ENCODE measurements at regions not wholly inside any gene's neighbourhood (a gene's known extent, or its start where the extent isn't known, plus 50 kb on each side); places are given as distances from the start of the nearest gene placed in this dataset.
"Not testable (repeated sequence)": the region's sequence is repeated elsewhere in the genome, so short reads cannot be mapped to it uniquely, and the experiment has no call there.

GRCh38 chr3:6471744-6472143, 389.2 kb upstream of the GRM7 start:
- H3K27ac ChIP-seq = no peak overlapping the region
- TF ChIP-seq CTCF (conservative IDR thresholded peaks at IDR 0.05) = no peak

- not testable (repeated sequence) for H3K27ac ChIP-seq
Measured at GRCh38 chr3:6490487-6491327, 370.2 kb upstream of the GRM7 start.

- no peak overlapping the region for H3K27ac ChIP-seq
- no peak for TF ChIP-seq ZFX (IDR thresholded peaks at IDR 0.05)
- TF ChIP-seq CTCF (conservative IDR thresholded peaks at IDR 0.05) = no peak
Measured at GRCh38 chr3:6491768-6492167, 369.1 kb upstream of the GRM7 start.

DNA sequence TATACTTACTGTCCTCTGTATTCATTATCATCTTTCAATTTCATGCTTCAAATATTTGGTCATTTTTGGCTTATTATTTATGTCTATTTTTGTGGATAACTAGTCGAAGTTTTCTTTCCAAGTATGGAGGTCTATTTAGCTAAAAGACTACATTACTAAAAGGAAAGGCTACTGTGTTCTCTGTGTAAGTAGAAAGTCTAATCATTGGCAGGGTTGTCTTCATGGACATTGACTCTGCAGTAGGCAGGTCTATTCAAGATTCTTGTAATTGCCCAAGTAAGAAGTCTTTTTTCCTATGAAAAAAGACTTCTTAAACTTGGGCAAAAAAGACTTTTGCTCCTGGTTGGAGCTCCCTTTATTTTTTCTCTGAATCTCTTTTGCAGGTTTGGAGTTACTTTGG, 368.6 kb upstream of the GRM7 start:
- H3K27ac ChIP-seq = no peak overlapping the region
- no peak for TF ChIP-seq ZFX (IDR thresholded peaks at IDR 0.05)
- no peak for TF ChIP-seq CTCF (conservative IDR thresholded peaks at IDR 0.05)

- H3K27ac ChIP-seq = not testable (repeated sequence)
Measured at GRCh38 chr3:6498944-6499343, 362.0 kb upstream of the GRM7 start.

DNA sequence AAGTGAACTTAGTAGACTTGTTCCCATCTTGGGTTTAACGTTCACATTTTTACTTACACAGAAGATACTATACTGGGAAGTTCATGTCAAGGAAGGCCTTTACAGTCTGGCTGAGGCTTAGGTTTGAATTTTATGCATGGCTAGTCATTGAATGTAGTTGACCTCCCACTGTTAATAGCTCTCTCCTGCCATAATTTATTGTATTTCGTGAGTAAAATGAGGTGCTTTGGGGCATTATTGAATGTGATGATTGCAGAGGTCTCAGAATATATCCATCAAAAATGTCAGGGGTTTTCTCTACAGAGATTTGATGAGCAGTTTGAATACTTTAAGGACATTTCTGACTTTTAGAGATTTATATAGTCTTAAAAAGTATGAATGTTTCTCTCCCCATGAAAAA, 356.6 kb upstream of the GRM7 start:
- TF ChIP-seq CTCF (conservative IDR thresholded peaks at IDR 0.05) = no peak
- no peak for TF ChIP-seq ZFX (IDR thresholded peaks at IDR 0.05)

DNA sequence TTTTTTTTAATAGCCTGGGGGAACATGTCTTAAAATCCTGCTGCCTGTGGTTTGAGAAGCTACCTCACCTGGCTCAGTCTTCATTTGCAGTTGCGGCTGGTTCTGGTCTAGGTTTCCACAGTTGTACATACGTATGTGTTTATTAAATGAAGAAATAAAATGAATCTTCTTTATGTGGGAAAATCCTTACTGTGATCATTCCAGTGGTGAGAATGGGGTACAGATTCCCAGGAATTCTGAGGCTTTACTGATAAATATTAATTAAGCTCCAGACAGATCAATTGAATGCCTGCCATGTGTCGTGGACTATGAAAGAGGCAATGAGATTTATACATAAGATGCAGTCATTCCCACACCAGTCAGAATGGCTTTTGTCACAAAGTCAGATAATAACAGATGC, 356.1 kb upstream of the GRM7 start:
- no peak overlapping the region for H3K27ac ChIP-seq
- no peak for TF ChIP-seq CTCF (conservative IDR thresholded peaks at IDR 0.05)

More for the DNA sequence above, 356.6 kb upstream of the GRM7 start:
- H3K27ac ChIP-seq = no peak overlapping the region

GRCh38 chr3:6508410-6508759, 352.5 kb upstream of the GRM7 start:
- TF ChIP-seq ZFX (IDR thresholded peaks at IDR 0.05) (no peak), CTCF (conservative IDR thresholded peaks at IDR 0.05) (no peak)
- H3K27ac ChIP-seq = no peak overlapping the region
